ENCODE measurements at regions not wholly inside any gene's neighbourhood (a gene's known extent, or its start where the extent isn't known, plus 50 kb on each side); places are given as distances from the start of the nearest gene placed in this dataset.
"Not testable (repeated sequence)": the region's sequence is repeated elsewhere in the genome, so short reads cannot be mapped to it uniquely, and the experiment has no call there.

- DNase-seq: no peak
Observed at GRCh38 chr18:1048032-1048431, 143.4 kb downstream of the ADCYAP1 start.

- no peak for DNase-seq
Observed at GRCh38 chr18:1049173-1049572, 144.5 kb downstream of the ADCYAP1 start.

DNA sequence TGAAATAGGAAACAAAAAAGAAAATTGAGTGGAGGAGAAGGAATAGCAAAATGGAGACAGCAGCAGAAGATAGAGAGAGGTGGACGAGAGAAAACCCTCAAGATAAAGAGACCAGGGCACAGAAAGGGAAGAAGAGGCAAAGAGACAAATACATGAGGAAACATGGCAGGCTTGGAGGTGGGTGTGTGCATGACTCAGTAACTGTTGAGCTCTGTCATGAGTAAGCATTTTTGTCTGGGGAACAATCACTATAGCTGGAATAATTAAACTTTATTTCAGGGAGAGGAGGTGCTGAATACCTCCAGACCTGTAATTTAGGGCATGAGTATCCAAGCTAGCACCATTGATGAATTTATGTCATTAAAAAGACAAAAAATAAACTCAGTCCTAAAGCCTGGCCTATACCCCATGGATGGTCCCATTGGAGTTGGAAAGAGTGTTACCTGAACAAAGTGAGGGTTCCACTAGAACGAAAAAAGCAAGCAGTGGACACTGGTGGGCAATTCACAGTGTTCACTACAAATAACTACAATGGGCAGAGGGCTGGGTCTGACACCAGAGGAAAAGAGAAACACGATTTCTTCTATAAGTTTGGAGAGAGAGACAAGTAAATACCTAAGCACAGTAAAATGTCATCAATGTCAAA is 145.5 kb downstream of the ADCYAP1 start:
- DNase-seq: no peak

- DNase-seq: no peak
Observed at GRCh38 chr18:1052301-1052700, 147.6 kb downstream of the ADCYAP1 start.

DNA sequence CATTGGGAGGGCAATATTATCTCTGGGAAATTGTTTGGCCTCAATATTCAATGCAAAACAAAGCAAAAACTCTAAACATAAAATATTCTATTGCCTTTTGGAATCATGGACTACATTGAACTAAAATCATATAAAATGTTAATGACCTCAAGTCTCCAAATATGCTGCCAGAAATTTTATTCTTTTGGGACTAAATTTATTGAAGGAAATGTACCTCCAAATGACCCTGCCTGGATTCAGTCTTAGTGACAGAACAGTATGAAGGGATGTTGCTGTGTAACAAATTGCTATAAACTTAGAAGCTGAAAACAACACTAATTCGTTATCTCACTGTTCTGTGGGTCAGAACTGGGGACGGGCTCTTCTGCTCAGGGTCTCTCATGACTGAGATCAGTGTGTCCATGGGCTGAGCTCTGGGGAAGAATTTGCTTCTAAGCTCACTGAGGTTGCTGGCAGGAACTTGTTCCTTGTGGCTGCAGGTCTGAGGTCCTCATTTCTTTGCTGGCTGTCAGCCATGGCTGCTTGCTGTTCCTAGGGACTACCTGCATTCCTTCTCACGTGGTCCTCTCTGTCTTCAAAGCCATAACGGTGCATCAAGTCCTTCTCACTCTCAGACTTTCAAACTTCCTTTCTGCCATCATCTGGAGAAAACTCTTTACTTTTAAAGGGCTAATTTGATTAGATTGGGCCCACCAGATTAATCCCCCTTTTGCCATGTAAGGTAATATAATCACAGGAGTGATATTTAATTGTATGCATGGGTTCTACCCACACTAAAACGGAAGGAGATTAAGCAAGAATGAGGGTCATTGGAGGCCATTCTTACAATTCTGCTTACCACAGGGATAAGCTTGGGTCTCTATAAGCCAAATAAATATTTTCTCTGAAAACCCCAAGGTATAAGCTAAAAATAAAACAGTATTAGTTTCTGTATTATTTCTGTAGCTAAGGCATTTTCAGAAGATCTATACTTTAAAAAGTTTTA is 149.0 kb downstream of the ADCYAP1 start:
- DNase-seq: no peak

- no peak for DNase-seq
Observed at GRCh38 chr18:1056404-1056803, 151.7 kb downstream of the ADCYAP1 start.

- DNase-seq: no peak
Observed at GRCh38 chr18:1057367-1057766, 152.7 kb downstream of the ADCYAP1 start.

DNA sequence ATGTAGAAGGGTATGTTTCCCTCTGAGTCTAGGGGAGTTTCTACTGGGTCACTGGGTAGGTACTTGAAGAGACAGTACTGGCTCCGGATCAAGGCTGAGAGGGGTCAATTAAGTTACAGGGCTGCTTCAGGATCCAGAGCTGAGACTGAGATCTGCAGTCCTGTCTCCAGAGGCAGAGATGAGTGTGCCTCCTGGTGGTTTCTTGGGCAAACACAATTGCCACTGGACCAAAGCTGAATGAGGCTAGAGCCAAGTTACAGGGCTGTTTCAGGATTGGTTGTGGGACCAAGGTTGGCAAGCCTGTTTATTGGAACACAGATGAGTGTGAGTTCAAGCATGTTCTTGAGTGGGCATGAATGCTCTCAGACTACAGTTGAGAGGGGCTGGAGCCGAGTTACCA is 157.9 kb downstream of the ADCYAP1 start:
- DNase-seq: no peak

DNA sequence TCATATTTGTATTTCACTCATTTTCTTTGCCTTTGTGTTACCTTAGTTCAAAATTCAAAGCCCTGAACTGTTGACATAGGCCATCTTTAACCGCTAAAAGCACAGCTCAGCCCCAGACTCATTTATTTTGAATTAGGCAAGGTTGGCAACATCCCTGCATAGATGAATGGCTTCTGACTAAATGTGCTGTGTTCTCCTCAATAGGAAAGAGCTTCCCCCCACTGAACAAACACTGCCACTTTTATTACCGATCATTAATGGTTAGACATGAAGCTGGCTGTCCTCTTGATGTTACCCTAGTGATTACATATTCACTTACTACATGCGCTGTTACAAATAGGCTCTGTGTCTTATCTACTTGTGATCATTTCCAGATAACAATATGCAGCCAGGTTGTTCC is 170.7 kb downstream of the ADCYAP1 start:
- no peak for DNase-seq

DNA sequence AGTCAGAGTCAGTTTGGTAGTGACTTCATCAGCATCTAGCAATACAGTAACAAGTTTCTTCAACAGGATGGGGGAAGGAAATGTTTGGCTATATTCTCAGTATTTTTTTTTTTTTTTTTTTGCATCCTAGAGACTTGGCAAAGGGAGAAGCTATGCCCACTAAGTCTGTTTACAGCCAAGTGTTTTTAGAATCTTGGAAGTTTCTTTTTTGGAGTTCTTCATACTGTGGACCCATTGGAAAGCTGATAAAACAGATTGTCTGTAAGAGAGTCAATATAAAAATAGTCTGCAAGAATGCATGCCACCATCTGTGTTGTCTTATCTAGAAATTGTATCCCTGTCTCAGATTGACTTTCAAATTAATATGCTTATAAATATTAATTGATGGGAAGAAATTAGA is 171.2 kb downstream of the ADCYAP1 start:
- DNase-seq: no peak

DNA sequence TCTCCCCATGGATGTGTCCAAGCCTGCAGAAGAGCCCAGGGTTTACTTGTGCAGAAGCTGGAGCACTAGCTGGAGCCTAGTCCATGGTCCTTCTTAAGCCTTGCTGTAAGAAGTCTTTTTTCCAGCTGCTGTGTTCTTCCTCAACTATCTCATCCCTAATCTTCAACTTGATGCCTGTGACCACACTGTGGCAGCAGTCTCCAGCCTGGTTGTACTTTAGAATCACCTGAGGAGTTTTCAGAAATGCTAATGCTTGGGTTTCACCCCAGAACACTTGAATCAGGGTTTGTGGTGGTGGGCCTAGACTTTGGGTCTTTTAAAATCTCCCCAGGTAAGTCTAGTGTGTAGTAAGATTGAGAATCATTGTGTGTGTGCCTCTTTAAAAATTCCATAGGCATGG is 173.6 kb downstream of the ADCYAP1 start:
- DNase-seq: no peak

DNA sequence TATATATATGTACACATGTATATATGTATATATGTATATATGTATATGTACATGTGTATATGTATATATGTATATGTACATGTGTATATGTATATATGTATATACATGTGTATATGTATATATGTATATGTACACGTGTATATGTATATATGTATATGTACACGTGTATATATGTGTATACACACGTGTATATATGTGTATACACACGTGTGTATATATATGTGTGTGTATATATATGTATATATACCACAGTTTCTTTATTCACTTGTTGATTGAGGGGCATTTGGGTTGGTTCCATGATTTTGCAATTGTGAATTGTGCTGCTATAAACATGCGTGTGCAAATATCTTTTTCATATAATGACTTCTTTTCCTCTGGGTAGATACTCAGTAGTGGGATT is 179.0 kb downstream of the ADCYAP1 start:
- DNase-seq: not testable (repeated sequence)

GRCh38 chr18:1090758-1091157 is 186.1 kb downstream of the ADCYAP1 start:
- no peak for DNase-seq

DNA sequence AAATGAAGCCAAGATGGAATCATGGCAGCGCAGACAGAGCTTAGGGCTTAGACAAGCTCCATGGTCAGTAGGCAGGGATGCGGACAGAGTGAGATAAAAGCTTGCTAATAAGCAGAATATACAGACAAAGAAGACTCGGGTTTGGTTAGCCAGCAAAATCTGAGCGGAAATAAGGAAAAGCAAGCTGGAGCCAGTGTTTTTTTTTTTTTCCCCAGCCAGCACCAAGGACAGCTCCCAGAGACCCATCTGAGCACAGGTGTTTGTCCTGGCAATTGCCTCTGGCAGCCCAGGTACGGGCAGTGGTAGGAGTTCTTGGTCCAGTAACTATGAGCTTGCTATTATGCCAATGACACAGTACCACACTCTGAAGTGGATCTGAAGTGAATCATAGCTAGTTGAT is 187.6 kb downstream of the ADCYAP1 start:
- no peak for DNase-seq

DNA sequence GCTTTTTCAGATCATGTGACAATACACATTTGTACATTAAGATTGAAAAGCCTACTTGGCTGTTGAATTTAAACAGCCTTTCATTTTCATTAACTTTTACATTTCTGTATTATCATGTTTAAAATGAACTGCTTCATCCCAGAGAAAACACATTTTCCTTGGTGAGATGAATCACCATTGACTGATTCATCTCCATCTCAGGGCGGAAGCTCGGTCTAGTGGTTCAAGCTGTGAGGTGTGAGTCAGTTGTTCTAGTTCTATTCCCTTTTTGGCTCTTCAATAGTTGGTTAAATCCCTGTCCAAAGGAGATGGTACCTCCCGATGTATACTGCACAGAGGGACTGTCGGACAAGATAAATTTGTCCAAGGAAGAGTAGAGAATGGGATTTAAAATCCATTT is 189.7 kb downstream of the ADCYAP1 start:
- no peak for DNase-seq

DNA sequence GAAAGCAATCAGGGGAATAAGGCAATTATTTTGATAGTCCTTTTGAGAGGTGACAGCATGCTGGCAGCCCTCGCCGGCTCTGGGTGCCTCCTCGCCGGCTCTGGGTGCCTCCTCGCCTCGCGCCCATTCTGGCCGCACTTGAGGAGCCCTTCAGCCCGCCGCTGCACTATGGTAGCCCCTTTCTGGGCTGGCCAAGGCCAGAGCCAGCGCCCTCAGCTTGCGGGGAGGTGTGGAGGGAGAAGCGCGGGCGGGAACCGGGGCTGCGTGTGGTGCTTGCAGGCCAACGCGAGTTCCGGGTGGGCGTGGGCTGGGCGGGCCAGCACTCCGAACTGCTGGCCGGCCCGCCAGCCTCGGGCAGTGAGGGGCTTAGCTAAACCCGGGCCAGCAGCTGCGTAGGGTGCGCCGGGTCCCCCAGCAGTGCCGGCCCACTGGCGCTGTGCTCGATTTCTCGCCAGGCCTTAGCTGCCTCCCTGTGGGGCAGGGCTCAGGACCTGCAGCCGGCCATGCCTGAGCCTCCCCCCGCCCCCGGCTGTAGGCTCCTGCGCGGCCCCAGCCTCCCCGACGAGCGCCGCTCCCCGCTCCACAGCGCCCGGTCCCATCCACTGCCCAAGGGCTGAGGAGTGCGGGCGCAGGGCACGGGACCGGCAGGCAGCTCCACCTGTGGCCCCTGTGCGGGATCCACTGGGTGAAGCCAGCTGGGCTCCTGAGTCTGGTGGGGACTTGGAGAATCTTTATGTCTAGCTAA is 193.5 kb downstream of the ADCYAP1 start:
- DNase-seq: not testable (repeated sequence)

DNA sequence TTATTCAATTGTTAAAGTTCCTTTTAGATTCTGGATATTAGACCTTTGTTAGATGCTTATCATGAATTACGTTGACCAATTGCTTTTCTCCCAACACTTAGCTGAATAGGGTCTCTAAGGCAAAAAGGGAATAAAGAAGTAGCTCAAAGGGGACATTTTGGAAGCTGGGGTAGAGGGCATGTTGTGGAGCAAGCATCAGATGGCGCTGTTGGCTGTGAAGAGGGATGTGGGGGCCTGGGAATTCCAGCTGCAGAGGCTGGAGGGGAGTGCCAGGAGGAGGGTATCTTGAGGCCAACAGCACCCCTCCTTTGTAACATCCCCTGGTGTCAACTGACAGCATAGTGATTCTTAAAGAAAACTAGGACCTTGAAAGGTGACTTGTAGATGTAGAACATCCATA is 198.2 kb downstream of the ADCYAP1 start:
- no peak for DNase-seq

DNA sequence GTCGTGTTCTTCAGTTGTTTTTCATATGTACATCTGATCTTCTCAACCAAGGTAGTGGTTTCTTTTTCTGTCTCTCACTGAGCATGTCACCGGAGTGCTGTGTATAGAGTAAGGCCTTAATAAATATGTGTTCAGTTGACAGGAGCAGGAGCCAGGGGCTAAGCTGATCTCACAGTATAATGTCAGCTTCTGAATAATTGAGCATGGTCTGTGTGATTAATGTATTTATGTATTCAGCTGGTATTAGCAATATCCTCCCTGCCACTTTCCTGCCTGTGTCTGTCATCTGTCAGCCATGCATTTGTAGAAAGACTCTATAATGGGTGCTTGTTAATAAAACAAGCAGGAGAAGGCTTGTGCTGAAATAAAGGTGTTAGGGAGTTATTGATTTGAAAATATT is 198.9 kb downstream of the ADCYAP1 start:
- DNase-seq: no peak

DNA sequence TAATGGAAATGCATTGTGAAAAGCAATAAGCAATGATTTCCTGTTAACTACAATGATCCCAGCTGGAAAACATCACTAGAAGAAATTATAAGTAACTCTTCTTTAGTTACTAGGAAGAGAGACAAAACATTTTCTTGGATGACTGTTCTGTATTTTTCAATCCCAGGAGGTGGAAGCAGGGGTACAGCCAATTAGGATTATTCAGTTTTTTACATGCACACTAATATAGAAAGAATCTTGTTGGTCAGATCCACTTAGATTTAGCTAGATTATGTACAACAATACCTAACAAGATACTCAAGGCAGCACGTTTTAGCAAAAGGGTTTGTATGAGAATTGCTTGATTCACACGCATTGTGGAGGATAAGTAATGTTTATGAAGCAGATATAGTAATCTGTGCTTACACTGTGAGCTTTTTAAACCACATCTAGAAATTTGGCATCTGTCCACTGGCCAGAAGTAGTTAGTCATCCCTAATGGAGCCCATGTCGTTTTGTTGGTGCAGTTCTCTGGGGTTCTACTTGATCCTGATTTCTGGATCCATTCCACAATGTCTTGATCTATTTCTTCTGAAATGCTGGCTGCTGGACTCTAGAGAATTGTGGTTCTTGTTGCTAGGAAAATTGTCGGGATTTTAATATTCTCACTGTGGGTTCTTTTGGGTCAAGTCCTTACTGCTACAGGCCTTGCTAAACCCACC is 199.7 kb downstream of the ADCYAP1 start:
- DNase-seq: no peak

DNA sequence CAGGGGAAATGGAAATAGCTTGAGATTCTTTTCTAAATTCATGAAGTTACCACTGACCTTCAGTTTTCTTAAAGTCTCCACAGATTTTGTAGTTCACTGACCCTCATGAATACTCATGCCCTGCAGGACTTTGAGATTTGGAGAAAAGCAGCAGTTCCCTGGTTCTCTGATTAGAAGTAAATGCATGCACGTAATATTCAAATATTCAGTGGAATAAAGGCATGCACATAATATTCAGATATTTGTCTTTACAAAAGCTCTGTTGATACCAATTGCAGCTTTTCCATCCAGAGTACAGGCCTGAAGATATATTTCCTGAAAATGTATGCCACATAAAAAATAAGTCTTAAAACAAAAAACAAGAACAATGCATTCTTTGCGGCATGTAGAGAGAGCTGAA is 219.8 kb downstream of the ADCYAP1 start:
- DNase-seq: no peak

DNA sequence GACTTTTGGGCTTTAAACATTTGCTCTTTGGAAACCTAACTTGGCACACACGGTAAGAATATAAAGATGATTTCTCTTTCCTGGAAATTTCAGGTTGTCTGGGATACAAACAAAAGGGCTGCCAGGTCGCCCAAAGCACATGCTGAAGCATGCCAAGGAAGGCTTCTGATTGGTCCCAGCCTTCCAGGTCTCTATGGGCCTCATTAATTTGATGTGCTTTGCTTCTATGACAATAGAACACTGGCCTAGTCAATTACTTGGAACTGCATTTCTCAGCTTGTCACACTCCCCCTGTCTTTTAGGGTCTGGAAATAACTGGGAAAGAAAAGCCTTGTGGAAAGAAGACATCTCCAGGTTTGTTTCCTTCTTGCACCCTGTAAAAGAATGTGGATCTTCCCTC is 228.9 kb downstream of the ADCYAP1 start:
- DNase-seq: no peak

- DNase-seq: no peak
Observed at GRCh38 chr18:1147730-1148129, 243.1 kb downstream of the ADCYAP1 start.

DNA sequence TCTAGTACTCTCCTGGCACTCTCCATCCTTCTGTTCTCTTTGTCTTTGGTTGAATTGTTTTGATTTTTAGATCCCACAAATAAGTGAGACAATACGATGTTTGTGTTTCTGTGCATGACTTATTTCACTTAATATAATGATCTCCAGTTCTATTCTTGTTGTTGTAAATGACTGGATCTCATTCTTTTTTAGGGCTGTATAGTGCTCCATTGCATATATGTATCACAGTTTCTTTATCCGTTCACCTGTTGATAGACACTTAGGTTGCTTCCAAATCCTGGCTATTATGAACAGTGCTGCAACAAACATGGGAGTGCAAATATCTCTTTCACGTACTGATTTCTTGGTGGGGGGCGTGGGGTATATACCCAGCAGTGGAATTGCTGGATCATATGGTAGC is 245.0 kb downstream of the ADCYAP1 start:
- no peak for DNase-seq

Data from stimulated activated naive CD4-positive, alpha-beta T cell treated with Interleukin-2 at 50 U/mL for 16 hours (primary cell).